AG04450 (cell line): ENCODE measurements at regions not wholly inside any gene's neighbourhood (a gene's known extent, or its start where the extent isn't known, plus 50 kb on each side); places are given as distances from the start of the nearest gene placed in this dataset.

Source experiments
- CTCF ChIA-PET: fragments of 300-600, 350-600 bp; formaldehyde crosslinking; extraction: SDS; loops from one replicate; lab custom pipeline; 2022; ENCODE audit warnings: antibody characterized with exemption, inconsistent platforms; lab: Charles Lee
- POLR2A ChIA-PET: fragments of 350-600 bp; formaldehyde crosslinking; extraction: SDS; loops from one replicate; lab custom pipeline; 2021; ENCODE audit warnings: antibody characterized with exemption, inconsistent platforms; lab: Yijun Ruan, JAX
- DNase-seq: peaks from one replicate; pipeline ENCODE4 v3.0.0-alpha.2; 2011; ENCODE audit warnings: low read depth, low spot score
- H3K27ac ChIP-seq: one replicate; pipeline ENCODE4 v1.5.1; 2012; ENCODE audit warnings: low read depth, low read length, control low read depth
- H3K27me3 ChIP-seq: one replicate; pipeline ENCODE4 v1.6.0; 2012; ENCODE audit warnings: low read length; ENCODE audit not compliant: control insufficient read depth, insufficient read depth
- H3K4me3 ChIP-seq: 2 replicates; pipeline ENCODE4 v1.5.1; 2011; ENCODE audit warnings: mild to moderate bottlenecking, low read depth, low read length, control low read depth
- H3K9me3 ChIP-seq: 2 replicates; pipeline ENCODE4 v1.5.1; 2012; ENCODE audit warnings: low read length; ENCODE audit not compliant: control insufficient read depth, insufficient read depth
- CTCF ChIP-seq: IDR thresholded peaks from 2 replicates; pipeline ENCODE4 v1.5.1; 2011; ENCODE audit warnings: low read depth, low read length, control low read depth, inconsistent platforms

DNA sequence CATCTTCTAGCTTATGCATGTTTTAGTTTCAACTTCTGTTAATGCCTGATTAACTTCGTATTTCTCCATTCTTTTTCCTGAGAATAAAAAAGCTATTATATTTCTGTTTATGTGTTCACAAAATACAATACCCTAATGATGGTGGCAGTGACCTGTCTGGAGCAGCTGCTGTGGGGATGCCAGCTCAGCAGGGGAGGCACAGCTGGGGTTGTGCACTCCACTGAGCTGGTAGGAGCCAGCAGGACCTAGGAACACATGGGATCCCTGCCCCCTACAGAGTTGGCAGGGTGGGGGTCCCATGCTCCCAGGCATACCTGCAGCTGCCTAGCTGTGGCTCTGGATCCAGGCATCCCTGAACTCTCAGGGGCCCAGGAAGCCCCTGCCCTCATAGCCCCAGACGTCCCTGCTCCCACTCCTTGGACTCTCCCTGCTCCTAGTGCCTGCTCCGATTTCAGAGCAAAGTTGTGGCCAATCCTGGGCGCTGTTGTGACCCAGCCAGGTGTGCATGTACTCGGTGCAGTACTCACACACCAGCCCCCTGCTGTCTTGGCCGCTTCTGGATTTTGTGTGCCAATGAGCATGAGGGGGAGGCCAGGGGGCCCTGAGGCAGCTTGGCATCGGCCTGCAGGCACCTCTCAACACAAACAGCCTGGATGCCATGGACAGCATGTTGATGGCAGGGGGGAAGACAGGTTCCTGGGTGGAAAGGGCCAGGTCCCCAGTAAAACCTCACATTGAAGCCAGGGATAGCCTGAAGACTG, 546.0 kb downstream of the ZNF804A start:
- H3K4me3 ChIP-seq: no peak overlapping the region
- no peak overlapping the region for H3K27ac ChIP-seq
- CTCF ChIA-PET: no interaction called here
- DNase-seq: no peak
- no peaks in the 10 kb centered on the region for H3K27me3 ChIP-seq
- peaks cover 12% of the 10 kb centered on the region for H3K9me3 ChIP-seq
- TF ChIP-seq CTCF: no peak
- POLR2A ChIA-PET: no interaction called here

- Histone ChIP-seq H3K4me3 (no peak overlapping the region), H3K27me3 (no peaks in the 10 kb centered on the region), H3K9me3 (peaks cover 11% of the 10 kb centered on the region), H3K27ac (no peak overlapping the region)
- no peak for DNase-seq
- POLR2A ChIA-PET: no interaction called here
- CTCF ChIA-PET: no interaction called here
- no peak for TF ChIP-seq CTCF
Observed at GRCh38 chr2:185145316-185146121, 547.2 kb downstream of the ZNF804A start.

DNA sequence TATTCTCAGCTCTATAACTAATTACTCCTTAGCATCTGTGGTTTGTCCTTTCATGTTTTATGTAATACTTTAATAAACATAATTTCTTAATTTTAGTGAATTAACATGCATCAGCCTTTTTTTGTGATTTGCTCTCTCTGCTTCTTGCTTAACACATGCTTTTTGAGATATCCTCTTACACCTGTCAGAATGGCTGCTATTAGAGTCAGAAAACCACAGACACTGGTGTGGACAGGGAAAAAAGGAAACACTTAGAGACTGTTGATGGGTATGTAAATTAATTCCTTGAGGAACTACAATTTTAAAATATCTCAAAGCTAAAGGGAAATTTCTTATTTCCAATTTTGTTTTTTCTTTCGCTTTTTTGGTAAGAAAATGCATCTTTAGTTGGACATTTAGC, 549.0 kb downstream of the ZNF804A start:
- DNase-seq: no peak
- POLR2A ChIA-PET: no interaction called here

DNA sequence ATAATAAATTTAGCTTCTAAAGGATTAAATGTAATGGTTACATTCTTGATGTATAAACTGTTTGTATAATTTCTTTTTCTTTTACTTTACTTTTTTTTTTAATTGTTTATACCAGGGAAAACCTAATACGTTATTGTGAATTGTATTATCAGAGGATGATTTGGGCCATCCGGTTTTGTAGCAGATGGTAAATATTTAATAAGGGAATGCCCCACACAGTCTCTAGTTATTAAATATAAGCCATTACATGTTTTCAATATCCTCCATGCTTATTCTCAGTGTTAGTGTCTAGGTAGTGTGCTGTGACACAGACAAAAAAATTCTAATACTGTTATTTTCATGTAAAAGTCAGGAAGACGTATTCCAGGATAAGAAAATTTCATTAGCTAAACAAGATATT, 553.9 kb downstream of the ZNF804A start:
- Histone ChIP-seq H3K9me3 (no peaks in the 10 kb centered on the region), H3K27ac (no peak overlapping the region), H3K4me3 (no peak overlapping the region), H3K27me3 (no peaks in the 10 kb centered on the region)
- no peak for TF ChIP-seq CTCF
- ChIA-PET CTCF (no interaction called here), POLR2A (no interaction called here)
- no peak for DNase-seq

More for the DNA sequence above, 549.0 kb downstream of the ZNF804A start:
- H3K27me3 ChIP-seq: no peaks in the 10 kb centered on the region
- no peak overlapping the region for H3K4me3 ChIP-seq
- CTCF ChIA-PET: no interaction called here
- no peak overlapping the region for H3K27ac ChIP-seq
- no peak for TF ChIP-seq CTCF
- peaks cover 10% of the 10 kb centered on the region for H3K9me3 ChIP-seq

- POLR2A ChIA-PET: no interaction called here
Observed at GRCh38 chr2:185161701-185162100, 563.4 kb downstream of the ZNF804A start.

More at GRCh38 chr2:185161701-185162100, 563.4 kb downstream of the ZNF804A start:
- no peak overlapping the region for H3K4me3 ChIP-seq
- no peaks in the 10 kb centered on the region; the same call in 1 of the 2 replicates for H3K9me3 ChIP-seq
- H3K27ac ChIP-seq: no peak overlapping the region
- TF ChIP-seq CTCF: no peak
- H3K27me3 ChIP-seq: no peaks in the 10 kb centered on the region
- CTCF ChIA-PET: no interaction called here
- no peak for DNase-seq
